ENCODE measurements at regions not wholly inside any gene's neighbourhood (a gene's known extent, or its start where the extent isn't known, plus 50 kb on each side); places are given as distances from the start of the nearest gene placed in this dataset.

DNA sequence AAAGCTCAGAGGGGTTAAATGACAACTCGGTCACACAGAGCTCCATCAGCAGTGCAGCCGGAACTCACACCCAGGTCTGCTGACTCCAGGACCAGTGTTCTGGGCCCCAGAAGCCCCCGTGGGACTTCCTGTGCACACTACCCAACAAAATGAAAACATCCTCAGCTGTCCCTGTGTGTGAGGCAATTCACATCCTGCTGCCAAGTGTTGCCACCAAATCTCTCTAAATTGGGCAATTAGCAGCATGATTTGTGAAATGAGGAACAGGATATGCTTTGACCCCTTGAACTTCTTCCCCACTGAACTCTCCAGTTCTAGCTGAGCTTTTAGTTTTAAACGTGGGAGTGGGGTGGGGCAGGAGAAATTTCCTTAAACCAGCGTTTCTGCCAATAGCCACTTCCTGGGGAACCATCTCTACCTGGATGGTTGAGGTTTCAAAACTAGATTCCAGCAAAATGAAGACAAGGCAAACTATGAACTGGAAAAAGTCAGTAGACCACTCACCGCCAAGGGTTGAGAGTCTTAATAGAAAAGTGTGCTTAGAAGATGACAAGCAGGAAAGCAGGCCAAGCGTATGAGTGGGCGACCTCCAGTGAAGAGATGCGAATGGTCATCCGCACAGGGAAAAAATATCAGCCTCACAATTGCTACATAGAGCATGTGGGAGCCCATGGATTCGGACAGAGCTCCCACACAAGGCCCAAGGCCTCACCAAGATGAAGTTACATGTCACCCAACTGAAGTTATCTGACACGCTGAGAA is 51.9 kb upstream of the CHST15 start:
- TF ChIP-seq EZH2phosphoT487 (IDR thresholded peaks at IDR 0.05; ENCODE audit: borderline replicate concordance) = no peak
- TF ChIP-seq, protein P1, sequence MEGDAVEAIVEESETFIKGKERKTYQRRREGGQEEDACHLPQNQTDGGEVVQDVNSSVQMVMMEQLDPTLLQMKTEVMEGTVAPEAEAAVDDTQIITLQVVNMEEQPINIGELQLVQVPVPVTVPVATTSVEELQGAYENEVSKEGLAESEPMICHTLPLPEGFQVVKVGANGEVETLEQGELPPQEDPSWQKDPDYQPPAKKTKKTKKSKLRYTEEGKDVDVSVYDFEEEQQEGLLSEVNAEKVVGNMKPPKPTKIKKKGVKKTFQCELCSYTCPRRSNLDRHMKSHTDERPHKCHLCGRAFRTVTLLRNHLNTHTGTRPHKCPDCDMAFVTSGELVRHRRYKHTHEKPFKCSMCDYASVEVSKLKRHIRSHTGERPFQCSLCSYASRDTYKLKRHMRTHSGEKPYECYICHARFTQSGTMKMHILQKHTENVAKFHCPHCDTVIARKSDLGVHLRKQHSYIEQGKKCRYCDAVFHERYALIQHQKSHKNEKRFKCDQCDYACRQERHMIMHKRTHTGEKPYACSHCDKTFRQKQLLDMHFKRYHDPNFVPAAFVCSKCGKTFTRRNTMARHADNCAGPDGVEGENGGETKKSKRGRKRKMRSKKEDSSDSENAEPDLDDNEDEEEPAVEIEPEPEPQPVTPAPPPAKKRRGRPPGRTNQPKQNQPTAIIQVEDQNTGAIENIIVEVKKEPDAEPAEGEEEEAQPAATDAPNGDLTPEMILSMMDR (IDR thresholded peaks at IDR 0.05 in 2 of 3, conservative IDR thresholded peaks at IDR 0.05 in 1 of 3; ENCODE audit: borderline replicate concordance in 1 of 3, insufficient read depth in 1 of 3, low read depth in 2 of 3, low read length in 2 of 3) = no peak
